ENCODE measurements at regions not wholly inside any gene's neighbourhood (a gene's known extent, or its start where the extent isn't known, plus 50 kb on each side); places are given as distances from the start of the nearest gene placed in this dataset.

DNA sequence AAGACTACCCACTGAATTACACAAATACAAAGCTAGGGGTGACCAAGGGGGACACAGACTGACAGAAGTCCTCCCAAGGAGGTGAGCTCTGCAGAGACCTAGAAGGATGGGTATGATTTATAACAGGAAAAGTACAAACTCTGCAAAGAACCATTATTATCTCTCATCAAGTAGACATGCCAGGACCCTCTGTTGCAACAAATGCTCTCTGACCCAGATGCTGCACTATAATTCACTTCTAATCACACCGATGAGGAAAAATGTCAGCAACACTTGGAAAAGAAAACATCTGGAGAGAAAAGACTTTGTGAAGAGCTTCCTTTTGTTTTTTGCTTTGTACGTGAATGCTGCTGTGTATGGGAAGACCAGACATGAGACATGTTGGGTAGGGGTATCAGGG, 178.3 kb upstream of the PDE1C start:
- TF ChIP-seq, protein P1, sequence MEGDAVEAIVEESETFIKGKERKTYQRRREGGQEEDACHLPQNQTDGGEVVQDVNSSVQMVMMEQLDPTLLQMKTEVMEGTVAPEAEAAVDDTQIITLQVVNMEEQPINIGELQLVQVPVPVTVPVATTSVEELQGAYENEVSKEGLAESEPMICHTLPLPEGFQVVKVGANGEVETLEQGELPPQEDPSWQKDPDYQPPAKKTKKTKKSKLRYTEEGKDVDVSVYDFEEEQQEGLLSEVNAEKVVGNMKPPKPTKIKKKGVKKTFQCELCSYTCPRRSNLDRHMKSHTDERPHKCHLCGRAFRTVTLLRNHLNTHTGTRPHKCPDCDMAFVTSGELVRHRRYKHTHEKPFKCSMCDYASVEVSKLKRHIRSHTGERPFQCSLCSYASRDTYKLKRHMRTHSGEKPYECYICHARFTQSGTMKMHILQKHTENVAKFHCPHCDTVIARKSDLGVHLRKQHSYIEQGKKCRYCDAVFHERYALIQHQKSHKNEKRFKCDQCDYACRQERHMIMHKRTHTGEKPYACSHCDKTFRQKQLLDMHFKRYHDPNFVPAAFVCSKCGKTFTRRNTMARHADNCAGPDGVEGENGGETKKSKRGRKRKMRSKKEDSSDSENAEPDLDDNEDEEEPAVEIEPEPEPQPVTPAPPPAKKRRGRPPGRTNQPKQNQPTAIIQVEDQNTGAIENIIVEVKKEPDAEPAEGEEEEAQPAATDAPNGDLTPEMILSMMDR (IDR thresholded peaks at IDR 0.05 in 8 of 11, conservative IDR thresholded peaks at IDR 0.05 in 3 of 11) = no peak
- TF ChIP-seq POLR2AphosphoS5 (IDR thresholded peaks at IDR 0.05) = no peak
- no peak for TF ChIP-seq POLR2A (IDR thresholded peaks at IDR 0.05)

Data from spleen (tissue), 7 donors.